ENCODE measurements at regions not wholly inside any gene's neighbourhood (a gene's known extent, or its start where the extent isn't known, plus 50 kb on each side); places are given as distances from the start of the nearest gene placed in this dataset.

DNA sequence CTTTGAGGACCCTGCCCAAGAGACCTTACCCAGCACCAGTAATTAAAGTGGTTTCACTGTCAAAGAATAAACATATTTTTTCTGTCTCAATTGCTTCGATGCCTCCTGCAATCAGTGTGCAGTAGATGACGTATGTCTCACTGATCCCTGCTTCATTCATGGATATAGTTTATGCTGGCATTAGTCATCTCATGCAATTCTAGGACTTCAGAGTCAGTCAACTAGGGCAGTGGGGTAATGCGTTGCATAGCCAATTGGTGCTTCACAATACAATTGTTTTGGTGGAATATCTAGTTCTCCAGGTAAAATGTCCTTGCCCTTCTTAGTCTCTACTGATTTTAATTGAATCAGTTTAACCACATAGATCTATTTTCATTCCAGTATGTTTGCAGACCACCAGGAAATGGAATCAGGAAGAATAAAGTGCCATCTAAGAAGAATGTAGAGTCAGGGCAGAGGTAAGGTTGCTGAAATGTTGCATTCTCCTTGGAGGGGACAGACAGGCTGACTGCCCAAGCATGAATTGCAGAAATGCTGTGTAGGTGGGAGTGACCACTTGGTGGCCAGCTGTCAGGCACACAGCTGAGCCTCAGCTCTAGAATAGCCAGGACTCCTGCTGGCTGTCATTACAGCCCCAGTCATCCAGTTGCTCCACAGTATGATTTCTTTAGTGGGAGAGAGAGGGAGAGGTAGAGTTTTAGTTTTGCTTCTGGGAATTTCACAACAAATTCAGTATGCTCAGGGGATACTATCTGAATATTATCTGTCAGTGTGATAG is 73.5 kb upstream of the MEGF10 start:
- TF ChIP-seq, protein P1, sequence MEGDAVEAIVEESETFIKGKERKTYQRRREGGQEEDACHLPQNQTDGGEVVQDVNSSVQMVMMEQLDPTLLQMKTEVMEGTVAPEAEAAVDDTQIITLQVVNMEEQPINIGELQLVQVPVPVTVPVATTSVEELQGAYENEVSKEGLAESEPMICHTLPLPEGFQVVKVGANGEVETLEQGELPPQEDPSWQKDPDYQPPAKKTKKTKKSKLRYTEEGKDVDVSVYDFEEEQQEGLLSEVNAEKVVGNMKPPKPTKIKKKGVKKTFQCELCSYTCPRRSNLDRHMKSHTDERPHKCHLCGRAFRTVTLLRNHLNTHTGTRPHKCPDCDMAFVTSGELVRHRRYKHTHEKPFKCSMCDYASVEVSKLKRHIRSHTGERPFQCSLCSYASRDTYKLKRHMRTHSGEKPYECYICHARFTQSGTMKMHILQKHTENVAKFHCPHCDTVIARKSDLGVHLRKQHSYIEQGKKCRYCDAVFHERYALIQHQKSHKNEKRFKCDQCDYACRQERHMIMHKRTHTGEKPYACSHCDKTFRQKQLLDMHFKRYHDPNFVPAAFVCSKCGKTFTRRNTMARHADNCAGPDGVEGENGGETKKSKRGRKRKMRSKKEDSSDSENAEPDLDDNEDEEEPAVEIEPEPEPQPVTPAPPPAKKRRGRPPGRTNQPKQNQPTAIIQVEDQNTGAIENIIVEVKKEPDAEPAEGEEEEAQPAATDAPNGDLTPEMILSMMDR (IDR thresholded peaks at IDR 0.05), result no peak
- TF ChIP-seq POLR2A (IDR thresholded peaks at IDR 0.05), result no peak

Measured in esophagus squamous epithelium (tissue), 4 donors.